DOHH2 (cell line): ENCODE measurements at regions not wholly inside any gene's neighbourhood (a gene's known extent, or its start where the extent isn't known, plus 50 kb on each side); places are given as distances from the start of the nearest gene placed in this dataset.
"Not testable (repeated sequence)": the region's sequence is repeated elsewhere in the genome, so short reads cannot be mapped to it uniquely, and the experiment has no call there.

Source experiments
- H3F3A ChIP-seq: fragments of 200-600 bp; sonication (generic), shearing (Covaris generic); 2 replicates; pipeline ENCODE4 v1.6.0; 2016; ENCODE audit warnings: antibody characterized with exemption, mild to moderate bottlenecking; ENCODE audit not compliant: control insufficient read depth, insufficient read depth
- H3K27ac ChIP-seq: fragments of 200-600 bp; sonication (generic); 2 replicates; pipeline ENCODE4 v1.5.1; 2014; ENCODE audit warnings: low read depth, mild to moderate bottlenecking, low read length, moderate library complexity
- H3K27me3 ChIP-seq: fragments of 200-600 bp; sonication (generic); 2 replicates; pipeline ENCODE4 v1.6.1; 2014; ENCODE audit warnings: mild to moderate bottlenecking, low read length, mixed read lengths; ENCODE audit not compliant: control insufficient read depth
- H3K36me3 ChIP-seq: fragments of 200-600 bp; sonication (generic); 2 replicates; pipeline ENCODE4 v1.6.1; 2014; ENCODE audit warnings: mild to moderate bottlenecking, low read length, moderate library complexity, mixed read lengths; ENCODE audit not compliant: control insufficient read depth
- H3K4me1 ChIP-seq: fragments of 200-600 bp; sonication (generic); 2 replicates; pipeline ENCODE4 v1.6.1; 2014; ENCODE audit warnings: mild to moderate bottlenecking, low read length, mixed read lengths; ENCODE audit not compliant: control insufficient read depth
- H3K4me2 ChIP-seq: fragments of 200-600 bp; sonication (generic); 2 replicates; pipeline ENCODE4 v1.6.0; 2014; ENCODE audit warnings: mild to moderate bottlenecking, low read length, moderate library complexity
- H3K4me3 ChIP-seq: fragments of 200-600 bp; sonication (generic); 2 replicates; pipeline ENCODE4 v1.5.1; 2014; ENCODE audit warnings: mild to moderate bottlenecking, low read length, mixed read lengths
- H3K79me2 ChIP-seq: fragments of 200-600 bp; sonication (generic); 2 replicates; pipeline ENCODE4 v1.6.1; 2014; ENCODE audit warnings: mild to moderate bottlenecking, low read length, mixed read lengths; ENCODE audit not compliant: control insufficient read depth
- H3K9me2 ChIP-seq: fragments of 200-600 bp; sonication (generic); replicated peaks from 2 replicates; pipeline ENCODE4 v1.6.1; 2014; ENCODE audit warnings: mild to moderate bottlenecking, low read length, mixed read lengths; ENCODE audit not compliant: control insufficient read depth
- H3K9me3 ChIP-seq: fragments of 200-600 bp; sonication (generic); 2 replicates; pipeline ENCODE4 v1.6.1; 2014; ENCODE audit warnings: antibody characterized with exemption, low read length, mixed read lengths; ENCODE audit not compliant: control insufficient read depth, insufficient read depth
- H4K20me1 ChIP-seq: fragments of 200-600 bp; sonication (generic); 2 replicates; pipeline ENCODE4 v1.6.0; 2014; ENCODE audit warnings: low read depth, mild to moderate bottlenecking, antibody characterized with exemption, low read length, moderate library complexity; ENCODE audit not compliant: control insufficient read depth, insufficient read depth
- EZH2phosphoT487 ChIP-seq: fragments of 200-600 bp; sonication (generic); IDR thresholded peaks from 2 replicates; pipeline ENCODE4 v1.6.1; 2017; ENCODE audit warnings: borderline replicate concordance, mild to moderate bottlenecking, antibody characterized with exemption, low read length, moderate library complexity, mixed read lengths
- TF ChIP-seq, protein P1 (sequence below): fragments of 200-600 bp; sonication (generic); IDR thresholded peaks from one replicate; pipeline ENCODE4 v1.5.1; 2014; ENCODE audit warnings: antibody characterized with exemption, mild to moderate bottlenecking, low read depth, low read length; ENCODE audit not compliant: poor library complexity, severe bottlenecking

GRCh38 chr4:179719766-179720450, 2277.7 kb upstream of the AGA start:
- Histone ChIP-seq H3K4me1 (no peaks in the 10 kb centered on the region), H3K27me3 (no peaks in the 10 kb centered on the region), H3K4me2 (no peak overlapping the region), H3K79me2 (no peaks in the 10 kb centered on the region), H3K4me3 (no peak overlapping the region), H3F3A (no peaks in the 10 kb centered on the region), H3K27ac (no peak overlapping the region), H3K9me3 (no peaks in the 10 kb centered on the region), H4K20me1 (no peaks in the 10 kb centered on the region), H3K36me3 (no peaks in the 10 kb centered on the region), H3K9me2 (no peaks in the 10 kb centered on the region)
- TF ChIP-seq, protein P1, sequence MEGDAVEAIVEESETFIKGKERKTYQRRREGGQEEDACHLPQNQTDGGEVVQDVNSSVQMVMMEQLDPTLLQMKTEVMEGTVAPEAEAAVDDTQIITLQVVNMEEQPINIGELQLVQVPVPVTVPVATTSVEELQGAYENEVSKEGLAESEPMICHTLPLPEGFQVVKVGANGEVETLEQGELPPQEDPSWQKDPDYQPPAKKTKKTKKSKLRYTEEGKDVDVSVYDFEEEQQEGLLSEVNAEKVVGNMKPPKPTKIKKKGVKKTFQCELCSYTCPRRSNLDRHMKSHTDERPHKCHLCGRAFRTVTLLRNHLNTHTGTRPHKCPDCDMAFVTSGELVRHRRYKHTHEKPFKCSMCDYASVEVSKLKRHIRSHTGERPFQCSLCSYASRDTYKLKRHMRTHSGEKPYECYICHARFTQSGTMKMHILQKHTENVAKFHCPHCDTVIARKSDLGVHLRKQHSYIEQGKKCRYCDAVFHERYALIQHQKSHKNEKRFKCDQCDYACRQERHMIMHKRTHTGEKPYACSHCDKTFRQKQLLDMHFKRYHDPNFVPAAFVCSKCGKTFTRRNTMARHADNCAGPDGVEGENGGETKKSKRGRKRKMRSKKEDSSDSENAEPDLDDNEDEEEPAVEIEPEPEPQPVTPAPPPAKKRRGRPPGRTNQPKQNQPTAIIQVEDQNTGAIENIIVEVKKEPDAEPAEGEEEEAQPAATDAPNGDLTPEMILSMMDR: no peak
- no peak for TF ChIP-seq EZH2phosphoT487

DNA sequence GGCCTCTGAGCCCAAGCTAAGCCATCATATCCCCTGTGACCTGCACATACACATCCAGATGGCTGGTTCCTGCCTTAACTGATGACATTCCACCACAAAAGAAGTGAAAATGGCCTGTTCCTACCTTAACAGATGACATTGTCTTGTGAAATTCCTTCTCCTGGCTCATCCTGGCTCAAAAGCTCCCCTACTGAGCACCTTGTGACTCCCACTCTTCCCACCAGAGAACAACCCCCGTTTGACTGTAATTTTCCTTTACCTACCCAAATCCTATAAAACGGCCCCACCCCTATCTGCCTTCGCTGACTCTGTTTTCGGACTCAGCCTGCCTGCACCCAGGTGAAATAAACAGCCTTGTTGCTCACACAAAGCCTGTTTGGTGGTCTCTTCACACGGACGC, 2284.3 kb upstream of the AGA start:
- not testable (repeated sequence) for H3K4me1 ChIP-seq, H3K9me2 ChIP-seq, H3K27me3 ChIP-seq, H3K36me3 ChIP-seq, H3K4me2 ChIP-seq, H3K4me3 ChIP-seq, H4K20me1 ChIP-seq, H3K9me3 ChIP-seq, H3F3A ChIP-seq, H3K79me2 ChIP-seq, H3K27ac ChIP-seq

DNA sequence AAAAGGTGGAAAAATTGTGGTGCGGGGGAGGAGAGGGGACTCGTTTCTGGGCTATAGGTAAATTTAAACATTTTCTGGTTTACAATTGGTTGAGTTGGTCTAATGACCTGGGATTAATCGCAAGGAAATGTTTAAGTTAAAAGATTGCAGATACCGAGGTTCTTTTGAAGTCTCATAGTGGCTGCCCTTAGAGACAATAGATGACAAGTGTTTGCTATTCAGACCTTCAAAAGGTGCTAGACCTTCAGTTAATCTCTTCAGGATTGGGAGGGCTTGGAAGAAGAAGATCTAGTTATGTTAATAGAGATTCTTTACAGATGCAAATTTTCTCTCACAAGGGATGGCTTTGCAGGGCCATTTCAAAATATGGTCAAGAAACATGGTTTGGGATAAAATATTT, 2286.1 kb upstream of the AGA start:
- TF ChIP-seq, protein P1: no peak
- no peak for TF ChIP-seq EZH2phosphoT487
- no peaks in the 10 kb centered on the region for H3K4me1 ChIP-seq
- H3K9me2 ChIP-seq: no peaks in the 10 kb centered on the region
- no peaks in the 10 kb centered on the region for H3K79me2 ChIP-seq
- H3K27me3 ChIP-seq: no peaks in the 10 kb centered on the region
- H3K27ac ChIP-seq: no peak overlapping the region
- H4K20me1 ChIP-seq: no peaks in the 10 kb centered on the region
- H3K4me3 ChIP-seq: no peak overlapping the region
- no peak overlapping the region for H3K4me2 ChIP-seq
- no peaks in the 10 kb centered on the region for H3K36me3 ChIP-seq
- H3K9me3 ChIP-seq: no peaks in the 10 kb centered on the region
- H3F3A ChIP-seq: no peaks in the 10 kb centered on the region

GRCh38 chr4:179736820-179737219, 2294.6 kb upstream of the AGA start:
- not testable (repeated sequence) for H3K4me2 ChIP-seq, H3F3A ChIP-seq, H3K27me3 ChIP-seq, H3K4me1 ChIP-seq, H3K36me3 ChIP-seq, H3K9me2 ChIP-seq, H3K27ac ChIP-seq, H3K9me3 ChIP-seq, H4K20me1 ChIP-seq, H3K4me3 ChIP-seq, H3K79me2 ChIP-seq
